NCI-H446 treated with DMSO at 0.1 percent for 48 hours (cell line): ENCODE measurements at regions not wholly inside any gene's neighbourhood (a gene's known extent, or its start where the extent isn't known, plus 50 kb on each side); places are given as distances from the start of the nearest gene placed in this dataset.
"Not testable (repeated sequence)": the region's sequence is repeated elsewhere in the genome, so short reads cannot be mapped to it uniquely, and the experiment has no call there.

ENCODE experiments used
- DNase-seq: peaks from one replicate; lab custom pipeline; 2025; lab: John Stamatoyannopoulos, UW

DNA sequence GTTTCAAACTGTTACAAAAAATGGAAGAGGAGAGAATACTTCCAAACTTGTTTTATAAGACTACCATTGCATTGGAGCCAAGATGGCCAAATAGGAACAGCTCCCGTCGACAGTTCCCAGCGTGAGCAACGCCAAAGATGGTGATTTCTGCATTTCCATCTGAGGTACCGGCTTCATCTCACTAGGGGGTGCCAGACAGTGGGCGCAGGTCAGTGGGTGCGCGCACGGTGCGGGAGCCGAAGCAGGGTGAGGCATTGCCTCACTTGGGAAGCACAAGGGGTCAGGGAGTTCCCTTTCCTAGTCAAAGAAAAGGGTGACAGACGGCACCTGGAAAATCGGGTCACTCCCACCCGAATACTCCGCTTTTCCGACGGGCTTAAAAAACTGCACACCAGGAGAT lies 149.7 kb upstream of the POF1B start:
- not testable (repeated sequence) for DNase-seq

DNA sequence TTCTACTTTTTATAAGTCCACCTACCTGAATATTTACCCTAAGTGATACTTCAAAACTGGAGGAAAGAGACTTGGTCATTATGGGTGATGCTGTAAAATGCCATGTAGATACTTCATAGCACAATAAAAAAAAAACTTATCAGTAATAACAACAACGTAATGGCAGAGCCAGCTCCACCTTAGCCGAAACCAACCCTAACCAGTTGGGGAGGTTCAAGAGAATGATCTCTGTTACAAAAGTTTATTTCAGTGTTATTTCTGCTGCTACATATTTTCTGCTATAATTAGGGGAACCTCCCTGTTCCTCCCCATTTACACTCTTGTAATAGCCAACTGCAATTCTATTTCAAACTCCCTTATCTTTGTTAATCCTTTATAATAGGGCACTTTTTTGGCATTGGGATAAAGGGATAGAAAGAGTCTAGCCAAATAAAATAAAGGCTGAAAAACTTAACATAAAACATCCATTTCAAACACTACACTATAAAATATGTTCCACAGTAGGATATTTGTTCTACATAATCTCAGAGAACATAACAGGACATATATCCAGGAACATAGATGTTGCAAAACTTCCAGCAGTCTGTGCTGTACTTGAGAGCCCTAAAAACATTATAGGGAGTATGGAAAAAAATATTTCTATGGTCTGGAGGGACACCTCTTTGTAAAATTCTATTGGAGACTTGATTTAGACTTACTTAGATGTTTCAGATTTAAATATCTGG lies 138.7 kb upstream of the POF1B start:
- DNase-seq = no peak

DNA sequence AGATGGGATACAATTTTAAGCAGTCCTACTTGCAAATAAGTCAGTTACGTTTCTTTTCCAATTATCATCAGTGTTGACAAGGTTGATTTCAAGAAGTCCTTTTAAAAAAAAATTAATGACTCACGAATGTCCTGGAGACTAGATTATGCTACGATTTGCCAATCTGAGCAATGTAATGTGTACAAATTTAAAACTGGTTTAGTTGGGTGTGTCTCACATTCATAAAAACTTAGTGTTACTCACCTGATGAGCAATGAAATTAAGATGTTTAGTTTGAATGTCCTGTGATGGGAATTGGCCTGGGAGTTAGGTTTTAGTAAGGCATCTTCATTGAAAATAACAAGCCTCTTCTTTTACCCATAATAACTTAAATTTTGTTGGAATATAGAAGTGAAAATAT lies 136.7 kb upstream of the POF1B start:
- no peak for DNase-seq

DNA sequence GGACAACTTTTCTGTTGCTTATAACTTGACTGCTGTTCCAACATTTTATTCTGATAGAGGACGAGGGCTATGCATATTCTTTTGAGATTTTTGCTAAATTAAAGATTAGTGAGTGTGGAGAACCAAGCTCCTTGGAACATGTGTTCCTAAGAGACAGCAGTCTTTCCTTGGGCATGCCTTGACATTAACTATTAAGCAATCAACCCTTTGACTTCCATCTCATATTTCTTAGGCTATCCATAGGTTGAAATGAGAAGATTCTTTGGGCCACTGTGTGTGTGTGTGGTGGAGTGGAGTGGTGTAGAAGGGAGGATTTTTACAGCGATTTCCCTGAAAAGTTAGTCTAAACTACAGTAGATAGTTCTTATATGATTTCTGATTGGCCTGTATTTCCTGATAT lies 127.4 kb upstream of the POF1B start:
- DNase-seq = no peak

DNA sequence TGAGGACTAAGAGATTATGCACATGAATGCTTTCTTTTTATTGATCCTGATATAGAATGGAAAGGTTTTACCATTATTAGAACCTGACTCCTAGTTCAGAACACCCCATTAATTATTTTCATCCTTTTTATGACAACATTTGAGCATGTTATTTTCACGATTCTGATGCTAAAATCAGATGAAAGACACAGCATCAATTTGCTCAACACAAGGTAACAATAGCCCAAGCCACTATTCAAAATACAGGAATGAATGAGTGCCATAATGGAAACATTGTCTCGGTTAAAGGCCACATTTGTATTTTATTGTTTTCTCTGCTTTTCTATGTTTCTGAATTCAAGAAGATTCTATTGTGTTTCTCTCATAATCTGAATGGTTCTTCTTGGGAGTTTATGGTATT lies 126.3 kb upstream of the POF1B start:
- DNase-seq = no peak

DNA sequence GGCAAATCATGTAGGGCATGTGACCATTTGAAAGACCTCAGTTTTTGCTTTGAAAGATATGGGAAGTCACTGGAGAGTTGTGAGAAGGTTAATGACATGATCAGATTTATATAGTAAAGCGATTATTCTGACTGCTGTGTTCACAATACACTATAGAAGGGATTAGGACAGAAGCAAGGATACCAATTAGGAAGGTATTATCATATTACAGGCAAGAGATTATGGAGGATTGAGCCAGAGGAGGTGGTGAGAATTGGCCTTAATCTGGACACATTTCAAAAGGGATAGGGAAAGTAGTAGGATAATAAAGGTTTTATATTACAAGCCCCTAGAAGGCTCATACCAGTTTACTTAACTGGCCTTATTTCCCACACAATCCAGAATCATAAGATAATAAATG lies 124.9 kb upstream of the POF1B start:
- DNase-seq = no peak

DNA sequence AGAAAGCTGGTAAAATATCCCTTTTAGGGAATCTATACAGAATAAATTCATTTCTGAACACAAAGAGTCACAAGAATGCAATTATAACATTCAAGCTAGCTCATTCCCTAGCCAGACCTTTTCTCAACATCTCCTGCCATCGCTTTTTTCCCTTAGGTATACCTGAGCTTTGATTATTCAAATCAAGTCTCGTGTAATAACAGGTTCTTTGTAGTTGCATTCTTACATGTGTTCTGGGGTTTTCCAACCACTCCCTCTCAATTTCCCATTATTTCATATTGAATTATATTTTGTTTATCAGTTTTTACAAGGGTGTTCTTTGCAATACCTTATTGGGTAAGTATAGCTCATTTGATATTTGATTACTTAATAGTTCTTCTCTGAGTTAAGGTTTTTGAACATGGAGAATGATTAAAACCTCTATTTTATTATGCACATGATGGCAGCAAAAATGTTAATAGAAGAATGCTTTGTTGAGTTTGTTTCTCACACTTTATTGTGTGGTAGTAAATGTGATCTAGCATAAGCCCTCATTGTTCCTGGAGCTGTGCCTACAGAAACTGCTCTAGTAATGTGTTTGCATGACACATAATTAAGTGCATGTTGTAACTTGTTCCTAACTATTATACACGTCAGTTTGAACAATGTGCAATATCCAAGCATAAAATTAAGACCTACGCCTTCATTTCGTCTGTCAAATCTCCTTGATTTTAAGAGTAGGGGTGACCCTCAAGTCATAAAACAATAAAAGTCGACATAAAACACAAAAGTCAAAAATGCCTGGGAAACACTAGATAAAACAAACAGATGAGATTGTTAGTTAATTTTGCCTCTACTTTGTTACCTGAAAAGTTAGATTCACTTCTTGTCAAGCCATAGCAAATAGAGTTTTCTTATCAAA lies 124.0 kb upstream of the POF1B start:
- DNase-seq = no peak

DNA sequence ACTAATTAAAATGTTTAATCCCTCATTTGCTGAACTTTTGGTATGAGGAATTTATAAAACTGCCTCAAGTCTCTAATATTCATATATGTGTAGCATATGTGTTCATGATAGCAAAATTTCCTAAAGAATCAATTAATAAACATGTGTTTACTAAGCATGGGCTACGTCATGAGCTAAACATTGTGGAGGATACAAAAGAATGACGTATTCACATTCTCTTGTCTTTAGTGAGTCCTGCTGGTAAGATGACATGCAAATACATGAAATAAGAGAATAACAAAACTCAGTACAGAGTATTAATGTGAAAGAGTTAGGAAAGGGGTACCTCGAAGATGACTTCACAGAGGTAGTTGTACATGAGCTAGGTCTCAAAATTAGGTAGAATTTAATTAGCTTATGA lies 121.9 kb upstream of the POF1B start:
- DNase-seq = no peak

DNA sequence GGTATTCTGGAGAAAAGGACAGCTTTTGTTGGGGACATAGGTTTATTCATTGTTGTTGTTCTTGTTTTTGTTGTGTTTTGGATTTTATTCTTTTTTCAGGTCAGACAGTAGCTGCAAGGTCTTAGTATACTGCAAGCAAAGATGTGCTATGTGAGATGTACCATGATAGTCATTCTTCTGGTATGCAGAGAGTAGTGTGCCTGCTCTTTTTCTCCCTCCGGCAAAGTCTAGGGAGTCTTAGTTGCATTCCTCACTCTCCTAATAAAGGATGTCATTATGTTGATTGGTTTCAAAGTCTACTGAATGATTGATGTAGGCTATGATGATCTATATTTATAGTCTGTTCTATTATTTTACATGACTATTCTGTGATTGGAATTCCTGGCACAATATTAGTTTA lies 119.9 kb upstream of the POF1B start:
- DNase-seq = no peak

DNA sequence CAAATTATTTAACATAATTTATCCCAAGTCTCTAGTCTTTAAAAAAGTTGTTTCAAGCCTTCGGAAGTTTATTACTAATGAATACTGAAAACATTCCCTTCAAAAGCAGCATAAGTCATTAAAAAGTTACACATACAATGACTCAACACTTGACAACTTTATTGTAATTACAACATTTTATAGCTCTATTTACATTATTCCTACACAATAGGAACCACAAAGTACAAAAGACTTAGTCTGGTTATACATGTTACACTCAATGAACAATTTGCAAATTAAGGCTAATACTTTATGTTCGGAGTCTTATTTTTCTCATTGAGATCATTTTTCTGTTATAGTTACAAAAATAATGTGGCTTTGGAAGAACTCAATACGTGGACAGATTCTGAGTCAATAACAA lies 114.4 kb upstream of the POF1B start:
- no peak for DNase-seq

DNA sequence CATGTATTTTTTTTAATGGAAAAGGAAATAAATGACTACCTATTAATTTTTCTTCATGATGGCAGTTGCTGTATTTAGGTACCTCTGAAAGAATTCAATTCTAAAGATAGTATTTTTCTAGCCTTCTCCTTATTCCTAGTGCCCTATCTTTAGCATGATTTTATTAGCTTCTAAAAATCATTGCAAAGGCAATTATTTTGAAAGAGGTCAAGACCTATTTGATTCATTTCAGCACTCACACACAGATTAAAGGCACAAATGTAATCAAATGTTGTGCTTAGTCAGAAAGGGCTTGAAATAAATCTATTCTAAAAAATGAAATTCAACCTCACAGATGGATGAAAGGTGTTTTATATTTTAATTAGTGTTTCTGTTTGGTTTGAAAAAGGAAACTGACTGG lies 74.8 kb upstream of the POF1B start:
- DNase-seq = no peak

DNA sequence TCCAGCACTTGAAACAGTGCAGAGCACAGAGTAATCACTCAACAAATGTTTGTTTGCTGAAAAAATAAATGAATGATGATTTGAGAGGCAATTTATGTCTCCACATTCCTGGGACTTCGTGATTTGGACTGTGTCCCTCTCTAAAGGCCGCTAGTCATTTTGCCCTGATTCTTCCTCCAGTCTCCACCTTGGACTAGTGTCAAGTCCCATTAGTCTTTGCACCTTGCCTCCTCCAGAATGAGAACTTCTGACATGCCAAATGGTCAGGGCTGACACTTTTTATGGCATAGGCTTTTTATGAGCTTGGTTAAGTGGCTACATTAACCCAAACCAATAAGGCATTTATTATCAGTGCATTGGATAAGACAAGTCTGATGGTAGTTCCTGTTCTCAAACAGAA lies 65.1 kb upstream of the POF1B start:
- no peak for DNase-seq
